Gastroesophageal sphincter (tissue), 4 donors: ENCODE measurements at regions not wholly inside any gene's neighbourhood (a gene's known extent, or its start where the extent isn't known, plus 50 kb on each side); places are given as distances from the start of the nearest gene placed in this dataset.

Experiments
- ATAC-seq: fragments of 150-250 bp; one replicate; pipeline ENCODE4 v1.9.1; 2016; ENCODE audit warnings: mild to moderate bottlenecking, moderate library complexity
- H3K27ac ChIP-seq, 4 donors: fragments of 200-600 bp; sonication (generic) in 3 of 4; 1 replicate in 3 of 4; 2 replicates in 1 of 4; pipeline ENCODE4 v1.5.1; 2016 to 2019
- H3K27me3 ChIP-seq: fragments of 200-600 bp; sonication (generic); one replicate; pipeline ENCODE4 v1.5.1; 2019
- H3K36me3 ChIP-seq, 2 donors: fragments of 200-600 bp; sonication (generic); one replicate each; pipeline ENCODE4 v1.5.1; 2019; ENCODE audit warnings: control low read depth in 1 of 2
- H3K4me1 ChIP-seq, 3 donors: fragments of 200-600 bp; sonication (generic); 1 replicate in 2 of 3; 2 replicates in 1 of 3; pipeline ENCODE4 v1.5.1; 2016 to 2019; ENCODE audit warnings: control low read depth in 2 of 3
- H3K4me3 ChIP-seq, 2 donors: fragments of 200-600 bp; sonication (generic); one replicate each; pipeline ENCODE4 v1.5.1; 2019; ENCODE audit warnings: mild to moderate bottlenecking in 1 of 2, moderate library complexity in 1 of 2
- H3K9me3 ChIP-seq, 3 donors: fragments of 200-600 bp; sonication (generic); one replicate each; pipeline ENCODE4 v1.5.1; 2017 to 2019; ENCODE audit warnings: control low read depth in 2 of 3
- CTCF ChIP-seq, 4 experiments: fragments of 200-600 bp in 2 of 4; fragments of 450-650 bp in 2 of 4; sonication (generic) in 1 of 4; IDR thresholded peaks; one replicate each; pipeline ENCODE4 v1.5.1; 2017 to 2019; ENCODE audit warnings: antibody characterized with exemption in 4 of 4, mild to moderate bottlenecking in 2 of 4, moderate library complexity in 2 of 4
- EP300 ChIP-seq: sonication (generic); formaldehyde crosslinking; IDR thresholded peaks from one replicate; pipeline ENCODE4 v1.6.1; 2017; ENCODE audit warnings: antibody characterized with exemption, mild to moderate bottlenecking
- POLR2A ChIP-seq, 2 donors: fragments of 450-650 bp; IDR thresholded peaks; one replicate each; pipeline ENCODE4 v1.6.1; 2017; ENCODE audit warnings: antibody characterized with exemption in 2 of 2, mild to moderate bottlenecking in 2 of 2, moderate library complexity in 1 of 2
- POLR2AphosphoS5 ChIP-seq: sonication (generic); formaldehyde crosslinking; IDR thresholded peaks from one replicate; pipeline ENCODE4 v1.6.1; 2017; ENCODE audit warnings: antibody characterized with exemption
- WGBS, 2 donors: methylation state at CpG; one replicate each; pipeline ENCODE4 v1.1.5; 2018; ENCODE audit warnings: low coverage in 1 of 2; 5-methylcytosine and 5-hydroxymethylcytosine counted together

GRCh38 chr6:14934013-14934412 is 311.9 kb upstream of the JARID2 start:
- H3K27me3 ChIP-seq, result no peaks in the 10 kb centered on the region
- no peaks in the 10 kb centered on the region for H3K36me3 ChIP-seq
- no peaks in the 10 kb centered on the region for H3K9me3 ChIP-seq
- no peak for ATAC-seq
- H3K27ac ChIP-seq, result no peak overlapping the region
- TF ChIP-seq EP300, result no peak
- no peak for TF ChIP-seq POLR2A (IDR thresholded peaks at IDR 0.05)
- TF ChIP-seq POLR2AphosphoS5, result no peak
- no peak for TF ChIP-seq CTCF (IDR thresholded peaks at IDR 0.05)
- H3K4me3 ChIP-seq, result no peak overlapping the region
- peaks cover 0 to 4% (median 0%) of the 10 kb centered on the region in 3 donors for H3K4me1 ChIP-seq
- WGBS, 2 donors, result 100% methylated on average over 1 of the region's 1 CpG

- no peak for ATAC-seq
- Histone ChIP-seq H3K36me3 (no peaks in the 10 kb centered on the region), H3K4me1 (peaks cover 0 to 4% (median 0%) of the 10 kb centered on the region in 3 donors), H3K9me3 (no peaks in the 10 kb centered on the region), H3K27ac (no peak overlapping the region), H3K4me3 (no peak overlapping the region), H3K27me3 (no peaks in the 10 kb centered on the region)
- 60 to 67% methylated on average over 4 of the region's 4 CpGs for WGBS, 2 donors
- TF ChIP-seq POLR2A (IDR thresholded peaks at IDR 0.05) (no peak), CTCF (IDR thresholded peaks at IDR 0.05) (no peak), EP300 (no peak), POLR2AphosphoS5 (no peak)
Measured at GRCh38 chr6:14934844-14935243, 311.0 kb upstream of the JARID2 start.

GRCh38 chr6:14936861-14937260 is 309.0 kb upstream of the JARID2 start:
- H3K4me3 ChIP-seq, result no peak overlapping the region

GRCh38 chr6:14943116-14943515 is 302.8 kb upstream of the JARID2 start:
- WGBS, 2 donors, result 95% methylated on average over 3 of the region's 3 CpGs; no CpG with 5 or more reads in 1 of the 2 donors
- ATAC-seq, result no peak
- no peaks in the 10 kb centered on the region for H3K27me3 ChIP-seq
- no peaks in the 10 kb centered on the region for H3K9me3 ChIP-seq
- no peaks in the 10 kb centered on the region for H3K4me1 ChIP-seq
- no peak overlapping the region for H3K27ac ChIP-seq
- TF ChIP-seq EP300, result no peak
- H3K36me3 ChIP-seq, result no peaks in the 10 kb centered on the region
- H3K4me3 ChIP-seq, result no peak overlapping the region

More at GRCh38 chr6:14936861-14937260, 309.0 kb upstream of the JARID2 start:
- 87 to 93% methylated on average over 2 of the region's 2 CpGs for WGBS, 2 donors
- H3K4me1 ChIP-seq, result peaks cover 0 to 4% (median 0%) of the 10 kb centered on the region in 3 donors
- H3K36me3 ChIP-seq, result no peaks in the 10 kb centered on the region
- no peaks in the 10 kb centered on the region for H3K27me3 ChIP-seq
- ATAC-seq, result no peak
- no peaks in the 10 kb centered on the region for H3K9me3 ChIP-seq
- TF ChIP-seq EP300 (no peak), POLR2AphosphoS5 (no peak), CTCF (IDR thresholded peaks at IDR 0.05) (no peak), POLR2A (IDR thresholded peaks at IDR 0.05) (no peak)
- H3K27ac ChIP-seq, result no peak overlapping the region

GRCh38 chr6:14944593-14944992 is 301.3 kb upstream of the JARID2 start:
- no peak for ATAC-seq
- Histone ChIP-seq H3K9me3 (no peaks in the 10 kb centered on the region), H3K27ac (no peak overlapping the region), H3K36me3 (no peaks in the 10 kb centered on the region), H3K4me3 (no peak overlapping the region), H3K4me1 (no peaks in the 10 kb centered on the region), H3K27me3 (no peaks in the 10 kb centered on the region)
- TF ChIP-seq EP300 (no peak), POLR2AphosphoS5 (no peak), POLR2A (IDR thresholded peaks at IDR 0.05) (no peak), CTCF (IDR thresholded peaks at IDR 0.05) (no peak)
